Mucosa of descending colon (tissue), 3 donors: ENCODE measurements at regions not wholly inside any gene's neighbourhood (a gene's known extent, or its start where the extent isn't known, plus 50 kb on each side); places are given as distances from the start of the nearest gene placed in this dataset.
"Not testable (repeated sequence)": the region's sequence is repeated elsewhere in the genome, so short reads cannot be mapped to it uniquely, and the experiment has no call there.

Experiments
- ATAC-seq: fragments of 200-7000 bp; cut with Tn5 transposase; one replicate; pipeline ENCODE4 v1.9.1; 2020; ENCODE audit warnings: mild to moderate bottlenecking, moderate library complexity
- DNase-seq, 3 donors: peaks; one replicate each; pipeline ENCODE4 v3.0.0-alpha.2; 2020
- H3K36me3 ChIP-seq: fragments of 200-600 bp; one replicate; pipeline ENCODE4 v1.8.0; 2021; ENCODE audit warnings: low read depth, mild to moderate bottlenecking
- H3K4me1 ChIP-seq: fragments of 200-600 bp; one replicate; pipeline ENCODE4 v1.8.0; 2021; ENCODE audit warnings: low read depth, mild to moderate bottlenecking
- H3K4me3 ChIP-seq: fragments of 200-600 bp; one replicate; pipeline ENCODE4 v1.8.0; 2021; ENCODE audit warnings: mild to moderate bottlenecking
- H3K9me3 ChIP-seq: fragments of 200-600 bp; one replicate; pipeline ENCODE4 v1.8.0; 2021; ENCODE audit warnings: mild to moderate bottlenecking
- CTCF ChIP-seq: fragments of 200-600 bp; IDR thresholded peaks from one replicate; pipeline ENCODE4 v1.8.0; 2022; ENCODE audit warnings: antibody characterized with exemption, mild to moderate bottlenecking
- intact Hi-C, 2 donors: fragments of 100-400 bp; cut with DNase I in 1 of 2; cut with micrococcal nuclease in 1 of 2; formaldehyde crosslinking; loops; one replicate each; pipeline versions ENCODE4 v1.11.0 to v1.11.1; 2022; cut with DNase I, micrococcal nuclease
- donor health status: DM: no; HTN: no; CAD: no; lungs with moderate emphysema.
- donor health status: DM: no; HTN: no; CAD: no.
- donor health status: DM: no; HTN: yes; CAD: no.

- TF ChIP-seq CTCF = no peak
- no peak for DNase-seq
- no peaks in the 10 kb centered on the region for H3K9me3 ChIP-seq
- no peak overlapping the region for H3K4me3 ChIP-seq
- H3K36me3 ChIP-seq = no peaks in the 10 kb centered on the region
- H3K4me1 ChIP-seq = no peaks in the 10 kb centered on the region
- ATAC-seq = no peak
- intact Hi-C loops = no loop called here
Measured at GRCh38 chrX:46140272-46140671, 404.9 kb downstream of the ZNF674 start.

DNA sequence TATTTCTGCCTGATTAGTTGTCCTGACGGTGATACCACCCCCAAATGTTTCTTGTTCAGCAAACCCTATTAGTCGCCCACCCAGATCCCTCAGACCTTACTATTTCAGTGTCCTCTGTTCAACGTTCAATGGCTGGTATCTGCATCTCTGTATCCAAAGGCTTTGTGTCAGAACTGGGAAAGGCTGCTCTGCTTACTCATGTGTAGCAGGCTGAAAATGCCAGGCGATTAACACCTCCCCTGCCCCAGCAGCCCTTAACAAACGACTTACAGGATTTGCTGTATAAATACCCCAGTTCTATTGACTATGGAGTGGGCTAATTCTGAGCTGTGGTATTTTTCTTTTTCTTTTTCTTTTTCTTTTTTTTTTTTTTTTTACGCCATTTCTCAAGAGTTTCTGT lies 415.0 kb downstream of the ZNF674 start:
- ATAC-seq = no peak
- H3K36me3 ChIP-seq = no peaks in the 10 kb centered on the region
- intact Hi-C loops = no loop called here
- no peak overlapping the region for H3K4me3 ChIP-seq
- no peak for DNase-seq
- H3K4me1 ChIP-seq = no peaks in the 10 kb centered on the region
- no peaks in the 10 kb centered on the region for H3K9me3 ChIP-seq
- TF ChIP-seq CTCF = no peak

DNA sequence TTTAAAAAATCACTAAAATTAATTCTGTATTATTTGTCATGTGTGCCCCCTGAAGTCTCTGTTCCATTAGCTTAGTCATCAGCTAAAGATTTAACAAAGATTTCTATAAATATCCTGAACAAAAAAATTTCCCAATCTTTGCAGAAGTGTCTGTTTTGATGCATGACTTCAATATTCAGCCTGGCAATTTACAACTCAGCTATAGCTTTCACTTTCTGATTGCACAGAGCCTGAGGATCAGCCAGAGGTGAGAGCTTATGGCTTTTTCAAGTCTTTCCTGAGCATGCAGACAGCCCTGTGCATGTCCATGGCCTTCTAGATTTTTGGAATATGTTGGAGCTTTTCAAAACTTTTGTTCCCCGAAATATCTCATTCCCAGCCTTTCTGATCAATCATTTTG lies 420.1 kb downstream of the ZNF674 start:
- TF ChIP-seq CTCF = no peak
- no peak for DNase-seq
- no peak for ATAC-seq
- Histone ChIP-seq H3K4me3 (no peak overlapping the region), H3K36me3 (no peaks in the 10 kb centered on the region), H3K4me1 (no peaks in the 10 kb centered on the region), H3K9me3 (no peaks in the 10 kb centered on the region)
- intact Hi-C loops = no loop called here

- no peak for TF ChIP-seq CTCF
- no peaks in the 10 kb centered on the region for H3K4me1 ChIP-seq
- H3K36me3 ChIP-seq = no peaks in the 10 kb centered on the region
- ATAC-seq = no peak
- no peak overlapping the region for H3K4me3 ChIP-seq
- no peaks in the 10 kb centered on the region for H3K9me3 ChIP-seq
- intact Hi-C loops = no loop called here
- DNase-seq = peak in 1 of 3 donors; percentile 11
Measured at GRCh38 chrX:46117234-46117633, 428.0 kb downstream of the ZNF674 start.

DNA sequence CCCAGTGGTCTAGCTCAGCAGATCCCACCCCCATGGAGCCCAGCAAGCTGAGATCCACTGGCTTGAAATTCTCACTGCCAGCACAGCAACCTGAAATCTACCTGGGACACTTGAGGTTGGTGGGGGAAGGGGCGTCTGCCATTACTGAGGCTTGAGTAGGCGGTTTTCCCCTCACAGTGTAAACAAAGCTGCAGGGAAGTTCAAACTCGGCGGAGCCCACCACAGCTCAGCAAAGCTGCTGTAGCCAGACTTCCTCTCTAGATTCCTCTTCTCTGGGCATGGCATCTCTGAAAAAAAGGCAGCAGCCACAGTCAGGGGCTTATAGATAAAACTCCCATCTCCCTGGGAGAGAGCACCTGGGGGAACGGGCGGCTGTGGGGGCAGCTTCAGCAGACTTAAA lies 457.9 kb downstream of the ZNF674 start:
- DNase-seq, H3K36me3 ChIP-seq, H3K4me3 ChIP-seq, H3K4me1 ChIP-seq, intact Hi-C loops, ATAC-seq, H3K9me3 ChIP-seq: not testable (repeated sequence)

GRCh38 chrX:46080121-46080520 lies 465.1 kb downstream of the ZNF674 start:
- intact Hi-C loops, ATAC-seq, H3K4me1 ChIP-seq, DNase-seq, H3K36me3 ChIP-seq, H3K9me3 ChIP-seq, H3K4me3 ChIP-seq: not testable (repeated sequence)

GRCh38 chrX:46072791-46073190 lies 472.4 kb downstream of the ZNF674 start:
- no peak for DNase-seq

More at GRCh38 chrX:46072791-46073190, 472.4 kb downstream of the ZNF674 start:
- no peak overlapping the region for H3K4me3 ChIP-seq
- H3K9me3 ChIP-seq = no peaks in the 10 kb centered on the region
- H3K4me1 ChIP-seq = no peaks in the 10 kb centered on the region
- intact Hi-C loops = no loop called here
- ATAC-seq = no peak
- TF ChIP-seq CTCF = no peak
- H3K36me3 ChIP-seq = no peaks in the 10 kb centered on the region
